ENCODE measurements at regions not wholly inside any gene's neighbourhood (a gene's known extent, or its start where the extent isn't known, plus 50 kb on each side); places are given as distances from the start of the nearest gene placed in this dataset.

GRCh38 chr1:115203287-115203686, 114.0 kb upstream of the TSPAN2 start:
- TF ChIP-seq CTCF (conservative IDR thresholded peaks at IDR 0.05): no peak
- Histone ChIP-seq H2BK5ac (ENCODE audit: insufficient read length, low read length) (no peak overlapping the region), H3K56ac (ENCODE audit: insufficient read length, low read depth, low read length) (no peak overlapping the region), H4K8ac (replicated peaks; ENCODE audit: insufficient read length, low read depth, low read length) (no peak overlapping the region), H4K91ac (ENCODE audit: insufficient read length, low read depth, low read length) (no peak overlapping the region), H2BK20ac (ENCODE audit: low read depth, low read length, poor library complexity, severe bottlenecking) (no peak overlapping the region), H4K5ac (ENCODE audit: insufficient read length, low read depth, low read length) (no peak overlapping the region), H2AFZ (ENCODE audit: low read length) (no peak overlapping the region), H3K4me2 (ENCODE audit: insufficient read depth, insufficient read length, low read length) (no peak overlapping the region), H3K9ac (ENCODE audit: extremely low read depth, insufficient read length, low read length) (no peak overlapping the region), H3K79me2 (ENCODE audit: insufficient read depth, low read length) (no peaks in the 10 kb centered on the region), H2BK120ac (ENCODE audit: low read depth, low read length, poor library complexity, severe bottlenecking) (no peak overlapping the region), H3T11ph (ENCODE audit: low read length) (no peak overlapping the region), H3K23ac (ENCODE audit: insufficient read length, low read depth, low read length) (no peak overlapping the region), H3K9me3 (ENCODE audit: control insufficient read depth, low read depth, low read length) (no peaks in the 10 kb centered on the region), H3K14ac (ENCODE audit: insufficient read depth, low read length) (no peak overlapping the region), H2AK5ac (ENCODE audit: insufficient read length, low read length) (no peak overlapping the region), H3K4me1 (ENCODE audit: insufficient read depth, low read length) (no peaks in the 10 kb centered on the region), H3K4ac (ENCODE audit: low read depth, low read length) (no peak overlapping the region), H3K79me1 (ENCODE audit: insufficient read depth, low read depth, low read length, poor library complexity, severe bottlenecking) (no peaks in the 10 kb centered on the region), H3K27me3 (ENCODE audit: insufficient read depth, low read length) (no peaks in the 10 kb centered on the region), H2BK15ac (ENCODE audit: low read depth, low read length) (no peak overlapping the region), H2BK12ac (ENCODE audit: insufficient read length, low read depth, low read length) (no peak overlapping the region), H3K27ac (ENCODE audit: insufficient read length, low read depth, low read length) (no peak overlapping the region), H4K20me1 (ENCODE audit: control insufficient read depth, insufficient read depth, insufficient read length) (no peaks in the 10 kb centered on the region), H3K23me2 (ENCODE audit: insufficient read length, low read depth, low read length, poor library complexity, severe bottlenecking) (no peaks in the 10 kb centered on the region), H3K18ac (ENCODE audit: insufficient read length, low read depth, low read length) (no peak overlapping the region)
- no peak overlapping the region for H3K27ac Mint-ChIP-seq
- peaks cover 0 to 2% of the 10 kb centered on the region in 2 experiments; a peak in 3 of 5 replicates for H3K9me3 Mint-ChIP-seq
- no peaks in the 10 kb centered on the region for H3K36me3 Mint-ChIP-seq (ENCODE audit: insufficient read depth in 1 of 3, low read depth in 3 of 3)
- H3K4me1 Mint-ChIP-seq: no peaks in the 10 kb centered on the region
- H3K27me3 Mint-ChIP-seq (ENCODE audit: low read depth): peaks cover 2% of the 10 kb centered on the region; the same call in 1 of the 2 replicates
- no CpG with 5 or more reads among the region's 1 CpG for WGBS (ENCODE audit: extremely low coverage, insufficient read length, low lambda C conversion rate)
- H3K4me3 Mint-ChIP-seq: no peak overlapping the region
- no peak for DNase-seq
